ENCODE measurements at regions not wholly inside any gene's neighbourhood (a gene's known extent, or its start where the extent isn't known, plus 50 kb on each side); places are given as distances from the start of the nearest gene placed in this dataset.

DNA sequence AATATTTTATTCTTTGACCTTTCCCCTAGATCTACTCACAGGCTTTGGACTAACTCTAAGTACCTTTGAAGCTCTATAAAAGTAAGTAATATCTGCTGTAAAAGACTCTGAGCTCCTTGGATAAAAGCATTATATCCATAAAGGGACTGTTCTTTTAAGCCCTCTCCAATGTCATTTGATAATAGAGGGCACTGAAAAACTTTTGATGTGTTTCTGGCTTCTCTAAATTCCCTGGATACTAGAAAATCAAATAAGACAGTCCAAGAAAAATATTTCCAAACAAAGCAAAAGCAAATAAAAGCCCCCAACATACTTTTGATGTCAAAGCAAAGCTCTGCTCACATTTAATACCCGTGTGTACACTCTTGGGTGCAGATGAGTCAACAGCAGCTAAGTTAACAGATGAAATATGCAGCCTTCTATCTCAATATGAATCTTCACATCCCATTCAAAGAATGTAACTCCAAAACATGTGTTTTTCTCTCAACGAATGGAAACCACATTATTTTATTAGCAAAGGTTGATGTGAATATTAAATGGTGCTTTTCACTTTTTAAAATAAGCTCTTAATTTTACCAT lies 230.3 kb downstream of the CENPF start:
- Histone ChIP-seq H3K27me3 (ENCODE audit: control insufficient read depth, insufficient read depth, low read length) (no peaks in the 10 kb centered on the region), H3K79me2 (ENCODE audit: control insufficient read depth, insufficient read depth, low read length) (no peaks in the 10 kb centered on the region), H3K9ac (ENCODE audit: insufficient read depth, low read length) (no peak overlapping the region), H3K4me1 (ENCODE audit: control insufficient read depth, extremely low read depth, insufficient read depth, low read length) (no peaks in the 10 kb centered on the region), H3K27ac (ENCODE audit: insufficient read depth, low read length) (no peak overlapping the region), H3K4me3 (replicated peaks in 1 of 4; ENCODE audit: control extremely low read depth in 1 of 4, insufficient read depth in 1 of 4, low read depth in 3 of 4, low read length in 4 of 4) (no peak overlapping the region), H2AFZ (ENCODE audit: low read length) (no peak overlapping the region), H3K9me3 (ENCODE audit: control insufficient read depth, insufficient read depth, low read depth, low read length) (no peaks in the 10 kb centered on the region), H3K36me3 (ENCODE audit: control insufficient read depth, insufficient read depth, low read length) (no peaks in the 10 kb centered on the region), H4K20me1 (ENCODE audit: control insufficient read depth, extremely low read depth, insufficient read depth, low read length) (no peaks in the 10 kb centered on the region), H3K4me2 (ENCODE audit: extremely low read depth, insufficient read depth, low read length) (no peak overlapping the region)
- peak in 1 of 2 donors; percentile 86 for DNase-seq (ENCODE audit: low read depth in 2 of 2)
- TF ChIP-seq, protein P1, sequence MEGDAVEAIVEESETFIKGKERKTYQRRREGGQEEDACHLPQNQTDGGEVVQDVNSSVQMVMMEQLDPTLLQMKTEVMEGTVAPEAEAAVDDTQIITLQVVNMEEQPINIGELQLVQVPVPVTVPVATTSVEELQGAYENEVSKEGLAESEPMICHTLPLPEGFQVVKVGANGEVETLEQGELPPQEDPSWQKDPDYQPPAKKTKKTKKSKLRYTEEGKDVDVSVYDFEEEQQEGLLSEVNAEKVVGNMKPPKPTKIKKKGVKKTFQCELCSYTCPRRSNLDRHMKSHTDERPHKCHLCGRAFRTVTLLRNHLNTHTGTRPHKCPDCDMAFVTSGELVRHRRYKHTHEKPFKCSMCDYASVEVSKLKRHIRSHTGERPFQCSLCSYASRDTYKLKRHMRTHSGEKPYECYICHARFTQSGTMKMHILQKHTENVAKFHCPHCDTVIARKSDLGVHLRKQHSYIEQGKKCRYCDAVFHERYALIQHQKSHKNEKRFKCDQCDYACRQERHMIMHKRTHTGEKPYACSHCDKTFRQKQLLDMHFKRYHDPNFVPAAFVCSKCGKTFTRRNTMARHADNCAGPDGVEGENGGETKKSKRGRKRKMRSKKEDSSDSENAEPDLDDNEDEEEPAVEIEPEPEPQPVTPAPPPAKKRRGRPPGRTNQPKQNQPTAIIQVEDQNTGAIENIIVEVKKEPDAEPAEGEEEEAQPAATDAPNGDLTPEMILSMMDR (conservative IDR thresholded peaks at IDR 0.05 in 1 of 2, IDR thresholded peaks at IDR 0.05 in 1 of 2; ENCODE audit: low read depth in 1 of 2, low read length in 2 of 2) = no peak
- no peak for TF ChIP-seq EZH2 (IDR thresholded peaks at IDR 0.05; ENCODE audit: low read length, missing control alignments)

DNA sequence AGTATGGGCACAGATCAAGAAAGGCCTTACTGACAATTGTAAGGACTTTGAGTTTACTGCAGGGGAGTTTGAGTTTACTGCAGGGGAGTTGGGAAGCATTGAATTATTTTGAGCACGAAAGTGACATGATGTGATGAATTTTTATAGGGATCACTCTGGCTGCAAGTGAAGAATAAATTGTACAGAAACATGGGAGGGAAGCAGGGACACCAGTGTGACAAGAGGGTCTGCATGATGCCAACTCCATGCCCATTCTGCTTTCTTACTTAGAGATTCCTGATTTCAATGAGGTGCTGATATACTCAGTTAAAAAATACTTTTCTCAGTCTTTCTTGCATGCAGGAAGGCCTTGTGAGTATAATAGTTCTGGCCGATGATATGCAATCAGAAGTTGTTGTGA lies 234.4 kb downstream of the CENPF start:
- no peaks in the 10 kb centered on the region for H3K36me3 ChIP-seq (ENCODE audit: control insufficient read depth, insufficient read depth, low read length)
- DNase-seq (ENCODE audit: low read depth in 2 of 2) = no peak
- H3K9ac ChIP-seq (ENCODE audit: insufficient read depth, low read length) = no peak overlapping the region
- H3K27ac ChIP-seq (ENCODE audit: insufficient read depth, low read length) = no peak overlapping the region
- H3K9me3 ChIP-seq (ENCODE audit: control insufficient read depth, insufficient read depth, low read depth, low read length) = no peaks in the 10 kb centered on the region
- no peak for TF ChIP-seq EZH2 (IDR thresholded peaks at IDR 0.05; ENCODE audit: low read length, missing control alignments)
- TF ChIP-seq, protein P1 (conservative IDR thresholded peaks at IDR 0.05 in 1 of 2, IDR thresholded peaks at IDR 0.05 in 1 of 2; ENCODE audit: low read depth in 1 of 2, low read length in 2 of 2) = no peak
- H3K27me3 ChIP-seq (ENCODE audit: control insufficient read depth, insufficient read depth, low read length) = no peaks in the 10 kb centered on the region
- H3K79me2 ChIP-seq (ENCODE audit: control insufficient read depth, insufficient read depth, low read length) = no peaks in the 10 kb centered on the region
- H2AFZ ChIP-seq (ENCODE audit: low read length) = no peak overlapping the region
- no peak overlapping the region for H3K4me2 ChIP-seq (ENCODE audit: extremely low read depth, insufficient read depth, low read length)
- no peaks in the 10 kb centered on the region for H4K20me1 ChIP-seq (ENCODE audit: control insufficient read depth, extremely low read depth, insufficient read depth, low read length)
- peaks cover 6% of the 10 kb centered on the region for H3K4me1 ChIP-seq (ENCODE audit: control insufficient read depth, extremely low read depth, insufficient read depth, low read length)
- no peak overlapping the region for H3K4me3 ChIP-seq (replicated peaks in 1 of 4; ENCODE audit: control extremely low read depth in 1 of 4, insufficient read depth in 1 of 4, low read depth in 3 of 4, low read length in 4 of 4)

DNA sequence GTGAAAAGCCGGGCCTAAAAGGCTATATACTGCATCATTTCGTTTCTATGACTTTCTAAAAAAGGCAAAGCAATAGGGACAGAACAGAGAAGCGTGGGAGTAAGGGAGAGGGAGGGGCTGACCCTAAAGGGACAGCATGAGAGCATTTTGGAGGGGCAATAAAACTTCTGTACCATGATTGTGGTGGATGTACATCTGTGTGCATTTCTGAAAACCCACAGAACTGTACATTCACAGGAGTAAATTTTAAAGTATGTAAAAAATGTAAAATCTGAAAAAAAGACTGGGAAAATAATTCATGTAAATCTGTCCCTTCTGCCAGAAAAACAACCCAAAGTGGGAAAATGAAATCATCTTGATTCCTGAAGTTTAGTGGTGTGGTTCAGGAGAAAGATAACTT lies 235.4 kb downstream of the CENPF start:
- TF ChIP-seq, protein P1 (conservative IDR thresholded peaks at IDR 0.05 in 1 of 2, IDR thresholded peaks at IDR 0.05 in 1 of 2; ENCODE audit: low read depth in 1 of 2, low read length in 2 of 2) = no peak
- TF ChIP-seq EZH2 (IDR thresholded peaks at IDR 0.05; ENCODE audit: low read length, missing control alignments) = no peak
- Histone ChIP-seq H2AFZ (ENCODE audit: low read length) (no peak overlapping the region), H3K9ac (ENCODE audit: insufficient read depth, low read length) (no peak overlapping the region), H3K27ac (ENCODE audit: insufficient read depth, low read length) (no peak overlapping the region), H3K4me1 (ENCODE audit: control insufficient read depth, extremely low read depth, insufficient read depth, low read length) (peaks cover 6% of the 10 kb centered on the region), H3K36me3 (ENCODE audit: control insufficient read depth, insufficient read depth, low read length) (no peaks in the 10 kb centered on the region), H4K20me1 (ENCODE audit: control insufficient read depth, extremely low read depth, insufficient read depth, low read length) (no peaks in the 10 kb centered on the region), H3K79me2 (ENCODE audit: control insufficient read depth, insufficient read depth, low read length) (no peaks in the 10 kb centered on the region), H3K4me2 (ENCODE audit: extremely low read depth, insufficient read depth, low read length) (no peak overlapping the region), H3K4me3 (replicated peaks in 1 of 4; ENCODE audit: control extremely low read depth in 1 of 4, insufficient read depth in 1 of 4, low read depth in 3 of 4, low read length in 4 of 4) (no peak overlapping the region), H3K27me3 (ENCODE audit: control insufficient read depth, insufficient read depth, low read length) (no peaks in the 10 kb centered on the region), H3K9me3 (ENCODE audit: control insufficient read depth, insufficient read depth, low read depth, low read length) (no peaks in the 10 kb centered on the region)
- peak; percentile 37 to 84 for DNase-seq (ENCODE audit: low read depth in 2 of 2)
